Activated naive CD8-positive, alpha-beta T cell treated with anti-CD3 and anti-CD28 coated beads, Interleukin-2, amount 50 U/mL, for 24 hours (primary cell): ENCODE measurements at regions not wholly inside any gene's neighbourhood (a gene's known extent, or its start where the extent isn't known, plus 50 kb on each side); places are given as distances from the start of the nearest gene placed in this dataset.

Experiments used
- ATAC-seq: fragments of 150-1000 bp; cut with Tn5 transposase; one replicate; pipeline ENCODE4 v1.10.0; 2021
- DNase-seq: peaks from one replicate; pipeline ENCODE4 v3.0.0; 2021
- H3K27ac Mint-ChIP-seq: one replicate; pipeline ENCODE4 v1.8.0; 2021; ENCODE audit warnings: mild to moderate bottlenecking, mixed read lengths
- H3K27me3 Mint-ChIP-seq: one replicate; pipeline ENCODE4 v1.8.0; 2021; ENCODE audit warnings: mixed read lengths
- H3K36me3 Mint-ChIP-seq: one replicate; pipeline ENCODE4 v1.8.0; 2021; ENCODE audit warnings: low read depth, mixed read lengths
- H3K4me1 Mint-ChIP-seq: one replicate; pipeline ENCODE4 v1.8.0; 2021; ENCODE audit warnings: mixed read lengths
- H3K4me3 Mint-ChIP-seq: one replicate; pipeline ENCODE4 v1.8.0; 2021; ENCODE audit warnings: mild to moderate bottlenecking, moderate library complexity, mixed read lengths
- H3K9me3 Mint-ChIP-seq: one replicate; pipeline ENCODE4 v1.8.0; 2021; ENCODE audit warnings: mixed read lengths

DNA sequence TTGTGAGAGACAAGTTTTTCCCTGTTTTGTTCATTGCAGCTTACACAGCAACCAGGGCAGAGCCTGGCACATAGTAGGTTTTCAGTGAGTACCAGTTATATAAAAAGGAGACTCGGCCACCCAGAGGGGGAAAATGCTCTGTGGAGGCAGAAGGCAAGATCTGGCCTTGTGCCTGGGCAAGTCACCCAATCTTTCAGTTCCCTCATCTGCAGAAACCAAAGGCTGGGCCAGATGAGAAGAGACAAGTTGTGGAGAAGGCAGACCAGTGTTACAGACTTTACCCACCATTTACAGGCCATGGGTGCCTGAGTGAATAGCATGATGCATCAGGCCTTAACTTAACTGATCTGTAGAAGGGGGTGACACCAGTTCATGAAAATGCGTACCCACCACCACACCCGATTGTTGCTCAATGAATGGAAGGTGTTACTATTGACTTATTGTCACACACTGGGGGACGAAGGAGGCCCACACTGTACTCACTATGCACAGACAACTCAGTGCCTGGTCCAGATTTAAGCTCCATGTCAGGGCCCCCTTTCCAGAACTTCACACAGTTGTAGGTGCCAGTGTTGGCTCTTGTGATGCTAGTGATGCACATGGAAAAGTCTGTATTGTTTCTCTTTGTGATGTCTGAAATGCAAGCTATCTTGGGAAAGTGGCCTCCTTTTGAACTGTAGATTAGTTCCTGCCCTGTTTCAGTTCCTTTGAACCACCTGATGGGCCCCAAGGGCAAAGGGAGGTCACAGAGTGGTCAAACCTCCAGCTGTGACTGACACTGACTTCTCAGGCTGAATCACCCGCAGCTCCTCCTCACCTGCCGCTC lies 64.3 kb upstream of the SIRPG start:
- Mint-ChIP-seq H3K27ac (no peak overlapping the region), H3K4me3 (no peak overlapping the region), H3K36me3 (no peaks in the 10 kb centered on the region), H3K27me3 (no peaks in the 10 kb centered on the region), H3K9me3 (peaks cover 5% of the 10 kb centered on the region), H3K4me1 (peaks cover 13% of the 10 kb centered on the region)
- DNase-seq, result no peak
- no peak for ATAC-seq

DNA sequence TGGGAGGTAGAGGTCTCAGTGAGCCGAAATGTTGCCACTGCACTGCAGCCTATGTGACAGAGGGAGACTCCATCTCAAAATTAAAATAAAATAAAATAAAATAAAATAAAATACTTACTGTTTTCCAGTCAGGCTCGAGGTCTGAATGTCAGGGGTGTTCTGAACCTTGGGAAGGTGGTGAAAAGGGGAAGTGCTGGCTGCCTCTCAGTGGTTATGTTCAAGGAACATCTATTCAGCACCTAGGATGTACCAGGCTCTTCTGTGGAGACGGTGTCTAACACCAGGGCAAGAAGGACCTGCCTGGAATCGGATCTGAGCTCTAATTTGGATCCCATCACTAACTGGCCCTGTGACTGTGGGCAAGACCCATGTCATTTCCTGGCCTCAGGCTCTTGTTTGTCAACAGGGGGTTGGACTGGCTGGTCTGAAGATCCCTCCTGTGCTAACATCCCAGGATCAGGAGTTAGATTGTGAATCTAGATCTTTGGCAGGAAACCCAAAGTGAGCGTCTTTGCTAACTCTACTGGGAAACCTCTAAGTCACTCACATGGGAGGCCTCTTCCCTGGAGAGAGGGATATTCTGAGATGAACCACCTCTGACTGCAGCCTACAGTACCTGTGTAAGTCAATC lies 63.4 kb upstream of the SIRPG start:
- H3K27me3 Mint-ChIP-seq, result no peaks in the 10 kb centered on the region
- H3K27ac Mint-ChIP-seq, result no peak overlapping the region
- ATAC-seq (no peak), DNase-seq (no peak)
- peaks cover 5% of the 10 kb centered on the region for H3K9me3 Mint-ChIP-seq
- H3K4me1 Mint-ChIP-seq, result peaks cover 13% of the 10 kb centered on the region
- H3K4me3 Mint-ChIP-seq, result no peak overlapping the region
- no peaks in the 10 kb centered on the region for H3K36me3 Mint-ChIP-seq

DNA sequence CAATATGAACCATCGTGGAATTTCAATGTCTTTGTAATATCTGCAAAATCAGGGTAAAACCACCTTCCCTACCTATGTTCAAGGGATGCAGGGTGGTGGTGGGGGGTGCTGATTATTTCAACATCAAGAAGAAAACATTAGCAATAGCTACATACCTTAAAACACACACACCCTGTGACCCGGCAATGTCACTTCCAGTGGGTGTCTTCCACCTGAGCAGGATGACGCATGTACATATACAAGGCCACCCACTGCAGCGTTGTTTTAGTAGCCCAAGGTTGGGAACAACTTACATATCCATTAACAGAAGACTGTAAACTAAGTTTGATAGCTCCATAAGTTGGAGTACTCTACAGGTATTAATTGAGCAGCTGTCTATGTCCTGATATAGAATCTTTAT lies 62.6 kb upstream of the SIRPG start:
- Mint-ChIP-seq H3K4me3 (no peak overlapping the region), H3K9me3 (peaks cover 9% of the 10 kb centered on the region), H3K36me3 (no peaks in the 10 kb centered on the region), H3K27me3 (no peaks in the 10 kb centered on the region), H3K27ac (no peak overlapping the region), H3K4me1 (peaks cover 13% of the 10 kb centered on the region)
- no peak for ATAC-seq
- no peak for DNase-seq

DNA sequence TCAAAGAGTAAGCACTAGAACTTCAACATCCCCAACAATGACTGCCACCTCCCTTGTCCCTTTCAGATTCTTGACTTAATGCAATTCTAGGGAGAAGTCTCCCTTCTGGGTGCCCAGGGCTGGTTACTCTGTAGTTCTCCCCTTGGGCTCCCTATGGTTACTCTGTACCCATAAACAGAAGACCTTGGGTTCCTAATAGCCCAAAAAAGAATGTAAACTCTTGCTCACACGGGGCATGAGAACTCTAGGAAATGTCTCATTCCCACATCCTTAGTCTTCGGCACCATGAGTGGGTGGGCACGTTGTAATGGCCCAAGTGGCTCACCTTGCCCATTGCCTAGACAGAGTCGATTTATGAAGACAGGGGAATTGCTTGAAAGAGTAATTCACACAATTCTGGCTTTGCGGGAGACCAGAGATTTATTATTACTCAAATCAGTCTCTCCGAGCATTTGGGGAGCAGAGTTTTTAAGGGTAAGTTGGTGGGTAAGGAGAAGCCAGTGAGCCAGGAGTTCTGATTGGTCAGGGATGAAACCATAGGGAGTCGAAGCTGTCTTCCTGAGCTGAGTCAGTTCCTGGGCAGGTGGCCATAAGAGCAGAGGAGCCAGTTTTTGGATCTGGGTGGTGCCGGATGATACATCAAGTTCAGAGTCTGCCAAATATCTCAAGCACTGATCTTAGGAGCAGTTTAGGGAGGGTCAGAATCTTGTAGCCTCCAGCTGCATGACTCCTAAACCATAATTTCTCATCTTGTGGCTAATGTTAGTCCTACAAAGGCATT lies 61.2 kb upstream of the SIRPG start:
- ATAC-seq (no peak), DNase-seq (no peak)
- peaks cover 11% of the 10 kb centered on the region for H3K9me3 Mint-ChIP-seq
- no peaks in the 10 kb centered on the region for H3K27me3 Mint-ChIP-seq
- no peak overlapping the region for H3K4me3 Mint-ChIP-seq
- H3K4me1 Mint-ChIP-seq, result peaks cover 13% of the 10 kb centered on the region
- peaks cover 3% of the 10 kb centered on the region for H3K36me3 Mint-ChIP-seq
- no peak overlapping the region for H3K27ac Mint-ChIP-seq

DNA sequence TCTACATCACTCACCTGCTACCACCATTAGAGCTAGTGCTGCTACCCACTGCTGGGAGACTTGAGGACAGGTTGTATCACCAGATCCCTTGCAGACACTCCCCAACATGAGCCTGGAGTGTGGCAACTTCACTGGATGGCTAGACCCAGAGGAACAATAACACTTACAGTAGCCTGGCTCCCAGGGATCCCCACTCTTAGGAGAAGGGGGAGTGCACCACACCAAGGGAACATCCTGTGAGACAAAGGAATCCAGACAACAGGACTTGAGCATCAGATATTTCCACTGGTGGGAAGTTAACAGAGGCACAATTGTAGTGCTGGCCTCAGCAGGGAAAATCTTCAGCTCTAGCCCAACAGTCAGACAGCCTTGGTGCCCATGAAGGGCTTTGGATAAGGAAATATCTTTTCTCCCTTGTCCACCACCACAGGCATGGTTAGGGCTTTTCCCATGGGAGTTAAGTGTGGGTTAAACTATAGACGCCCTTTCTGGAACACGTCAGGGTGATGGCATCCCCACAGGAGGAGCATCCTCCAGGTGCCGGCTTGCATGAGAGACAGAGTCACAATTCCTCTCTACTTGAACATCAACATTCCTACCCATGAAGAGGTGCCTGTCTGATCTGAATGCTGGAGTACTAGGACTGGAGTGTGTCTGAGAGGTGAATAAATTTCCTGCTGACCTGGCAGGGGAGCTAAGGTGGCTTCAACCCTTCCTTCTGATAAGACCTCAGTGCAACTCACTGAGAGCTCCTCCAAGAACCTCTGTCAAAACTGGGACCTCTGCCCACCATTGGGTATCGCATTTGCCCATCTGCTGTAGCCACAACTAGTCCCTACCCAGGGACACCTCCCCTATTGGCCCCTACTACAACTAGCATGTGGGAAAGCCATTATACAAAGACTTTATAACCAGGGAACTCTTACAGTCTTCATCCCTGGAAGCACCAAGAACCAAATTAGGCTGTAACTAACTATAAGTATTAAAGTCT lies 55.4 kb upstream of the SIRPG start:
- peaks cover 4% of the 10 kb centered on the region for H3K36me3 Mint-ChIP-seq
- peaks cover 15% of the 10 kb centered on the region for H3K4me1 Mint-ChIP-seq
- H3K27ac Mint-ChIP-seq, result no peak overlapping the region
- ATAC-seq (no peak), DNase-seq (no peak)
- H3K9me3 Mint-ChIP-seq, result peaks cover 25% of the 10 kb centered on the region
- no peaks in the 10 kb centered on the region for H3K27me3 Mint-ChIP-seq
- H3K4me3 Mint-ChIP-seq, result no peak overlapping the region

DNA sequence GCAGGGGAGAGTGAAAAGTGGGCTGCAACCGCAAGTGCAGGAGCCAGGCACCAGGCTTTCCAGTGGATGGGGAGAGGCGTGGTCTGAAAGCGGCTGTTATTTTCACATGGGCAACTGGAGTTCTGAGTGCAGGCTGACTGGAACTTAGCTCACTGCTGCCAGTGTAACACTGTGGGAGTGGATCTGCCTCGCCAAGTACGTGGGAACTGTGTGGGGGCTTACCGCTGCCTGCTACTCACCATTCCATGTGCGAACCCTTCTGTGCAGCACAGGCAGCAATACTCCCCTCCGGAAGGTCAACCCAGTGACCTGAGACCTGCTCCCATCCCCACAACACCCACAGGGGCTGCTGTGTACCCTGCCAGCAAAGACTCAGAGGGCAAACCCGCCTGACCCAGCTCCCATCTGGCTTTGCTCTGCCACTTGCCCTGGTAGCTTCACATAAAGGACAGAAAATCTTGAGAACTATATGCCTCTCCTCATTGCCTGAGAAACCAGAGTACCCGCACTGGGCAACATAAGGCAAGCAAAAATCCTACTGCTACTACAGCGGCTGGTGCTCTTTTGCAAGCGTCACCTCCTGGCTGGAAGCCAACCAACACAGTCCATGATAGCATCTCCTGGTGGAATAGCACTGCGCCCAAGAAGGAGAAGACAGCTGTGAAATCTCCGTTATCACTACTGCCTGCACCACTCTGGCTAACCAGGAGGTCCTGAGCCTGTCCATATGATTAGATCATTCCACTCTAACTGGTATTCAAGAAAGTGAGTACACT lies 54.4 kb upstream of the SIRPG start:
- no peak overlapping the region for H3K27ac Mint-ChIP-seq
- H3K27me3 Mint-ChIP-seq, result no peaks in the 10 kb centered on the region
- peaks cover 4% of the 10 kb centered on the region for H3K36me3 Mint-ChIP-seq
- H3K4me3 Mint-ChIP-seq, result no peak overlapping the region
- ATAC-seq, result no peak
- peaks cover 25% of the 10 kb centered on the region for H3K9me3 Mint-ChIP-seq
- peaks cover 21% of the 10 kb centered on the region for H3K4me1 Mint-ChIP-seq
- DNase-seq, result no peak

DNA sequence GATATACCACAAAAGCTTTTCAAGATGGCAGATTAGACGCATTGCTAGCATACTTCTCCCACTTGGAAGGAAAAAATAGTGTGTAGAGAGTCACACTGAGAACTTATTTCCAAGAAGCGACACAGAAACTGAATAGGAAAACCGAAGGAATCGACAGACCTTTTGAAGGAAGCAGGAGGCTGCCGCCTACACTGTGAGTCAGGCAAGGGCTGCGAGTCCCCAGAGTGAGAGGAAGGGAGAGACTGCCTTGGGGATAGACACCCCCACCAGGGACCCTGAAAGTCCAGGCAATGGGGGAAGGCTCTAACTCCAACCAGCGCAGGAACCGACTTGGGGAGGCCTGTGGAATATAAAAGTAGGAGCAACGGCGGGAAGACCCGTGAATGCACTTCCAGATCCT lies 53.7 kb upstream of the SIRPG start:
- Mint-ChIP-seq H3K36me3 (peaks cover 4% of the 10 kb centered on the region), H3K27ac (no peak overlapping the region), H3K4me1 (peaks cover 21% of the 10 kb centered on the region)

DNA sequence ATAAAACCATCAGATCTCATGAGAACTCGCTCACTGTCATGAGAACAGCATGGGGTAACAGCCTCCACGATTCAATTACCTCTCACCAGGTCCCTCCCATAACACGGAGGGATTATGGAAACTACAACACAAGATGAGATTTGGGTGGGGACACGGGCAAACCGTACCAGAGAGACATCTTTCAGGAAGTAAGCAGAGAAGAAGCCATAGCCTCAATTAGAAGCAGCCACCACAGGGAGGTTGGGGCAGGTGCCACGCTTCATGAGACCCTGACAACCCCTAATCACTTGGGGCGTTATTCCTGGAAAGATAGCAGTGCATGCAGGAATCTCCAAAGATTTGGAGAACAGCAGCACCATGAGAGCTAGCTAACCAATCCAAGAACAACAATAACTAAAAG lies 52.9 kb upstream of the SIRPG start:
- Mint-ChIP-seq H3K4me1 (peaks cover 21% of the 10 kb centered on the region), H3K9me3 (peaks cover 23% of the 10 kb centered on the region), H3K36me3 (peaks cover 4% of the 10 kb centered on the region), H3K27me3 (no peaks in the 10 kb centered on the region), H3K4me3 (no peak overlapping the region), H3K27ac (no peak overlapping the region)
- ATAC-seq (no peak), DNase-seq (no peak)

More for the DNA sequence above, 53.7 kb upstream of the SIRPG start:
- no peak overlapping the region for H3K4me3 Mint-ChIP-seq
- DNase-seq (no peak), ATAC-seq (no peak)
- H3K27me3 Mint-ChIP-seq, result no peaks in the 10 kb centered on the region
- peaks cover 25% of the 10 kb centered on the region for H3K9me3 Mint-ChIP-seq

DNA sequence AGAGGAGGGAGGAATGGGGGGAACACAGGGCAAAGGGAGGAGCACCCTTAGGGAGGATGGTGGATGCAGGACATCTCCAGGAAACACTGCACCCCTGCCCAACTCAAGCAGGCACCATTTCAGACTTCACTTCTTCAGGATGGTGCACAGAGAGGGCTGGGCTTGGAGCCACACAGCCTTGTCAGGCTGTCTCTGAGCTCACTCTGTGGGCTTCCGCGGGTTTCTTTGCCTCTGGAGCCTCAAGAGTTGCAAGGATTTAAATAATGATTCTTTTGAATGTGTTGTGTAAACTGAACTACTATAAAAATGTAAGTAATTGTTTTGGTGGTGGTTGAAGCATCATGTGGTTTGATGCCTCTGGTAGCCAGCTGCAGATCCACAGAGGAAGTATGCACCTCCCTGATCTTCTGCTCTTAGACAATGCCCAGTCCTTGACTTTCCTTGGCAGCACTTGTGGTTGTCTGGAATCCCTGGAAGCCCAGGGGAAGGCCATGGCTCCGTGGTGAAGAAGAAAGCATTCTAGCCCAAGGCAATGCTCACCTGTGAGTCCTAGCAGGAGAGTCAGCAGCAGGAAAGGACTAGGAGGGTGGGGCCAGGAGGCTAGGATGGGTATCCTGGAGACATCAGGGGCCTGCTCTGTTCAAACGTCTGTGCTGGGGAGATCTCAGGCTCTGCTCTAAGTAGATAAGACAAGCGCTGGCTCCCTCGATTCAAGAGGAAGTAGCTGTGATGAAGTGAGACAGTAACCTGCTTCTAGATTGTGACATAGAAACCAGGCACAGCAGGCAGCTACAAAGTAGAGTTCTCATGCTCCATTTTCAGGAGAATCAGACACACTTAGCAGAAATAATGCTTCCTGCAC lies 50.2 kb upstream of the SIRPG start:
- peaks cover 21% of the 10 kb centered on the region for H3K4me1 Mint-ChIP-seq
- no peak for DNase-seq
- H3K4me3 Mint-ChIP-seq, result no peak overlapping the region
- peak; percentile 24 for ATAC-seq
- peaks cover 2% of the 10 kb centered on the region for H3K36me3 Mint-ChIP-seq
- peak overlapping the region; percentile 32 for H3K27ac Mint-ChIP-seq
- no peaks in the 10 kb centered on the region for H3K27me3 Mint-ChIP-seq
- H3K9me3 Mint-ChIP-seq, result peaks cover 17% of the 10 kb centered on the region
